8988T (cell line): ENCODE measurements at regions not wholly inside any gene's neighbourhood (a gene's known extent, or its start where the extent isn't known, plus 50 kb on each side); places are given as distances from the start of the nearest gene placed in this dataset.

Experiments
- DNase-seq: peaks from one replicate; pipeline ENCODE4 v3.0.0; 2011

DNA sequence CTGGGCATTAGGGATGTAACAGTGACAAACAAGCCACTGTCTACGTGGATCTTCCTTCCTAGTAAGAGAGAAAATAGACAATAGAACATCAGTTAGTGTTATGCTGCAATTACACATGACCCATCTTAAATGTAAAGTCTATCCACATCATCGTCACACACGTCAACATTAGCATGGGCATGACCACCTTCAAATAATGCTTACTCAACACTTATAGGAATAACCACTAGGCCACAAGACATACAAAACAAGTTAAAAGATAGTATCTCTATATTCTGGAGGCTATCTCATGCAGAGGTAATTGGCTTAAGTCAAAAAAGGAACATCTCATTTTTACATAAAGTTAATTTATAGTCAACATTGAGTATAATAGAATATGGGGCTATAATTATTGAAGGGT lies 156.5 kb downstream of the MOXD1 start:
- no peak for DNase-seq

DNA sequence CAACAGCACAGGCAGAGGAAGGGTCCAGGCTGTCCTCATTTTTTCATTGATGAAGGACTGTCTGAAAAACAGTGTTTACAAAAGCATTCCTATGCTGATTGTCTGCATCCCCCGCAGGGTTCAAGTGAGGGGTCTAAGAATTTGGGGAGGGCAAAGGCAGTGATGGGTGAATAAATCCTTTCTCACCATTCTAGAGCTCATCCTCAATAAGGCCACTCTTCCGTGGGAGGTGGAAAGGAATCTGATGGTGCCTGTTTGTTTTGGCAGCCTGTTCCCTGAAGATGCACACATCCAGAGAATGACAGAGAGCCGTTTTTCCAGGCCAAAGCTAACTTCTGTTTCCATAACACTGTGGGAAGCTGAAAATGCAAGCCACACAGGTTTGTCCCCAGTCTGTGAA lies 164.5 kb downstream of the MOXD1 start:
- DNase-seq, result no peak

DNA sequence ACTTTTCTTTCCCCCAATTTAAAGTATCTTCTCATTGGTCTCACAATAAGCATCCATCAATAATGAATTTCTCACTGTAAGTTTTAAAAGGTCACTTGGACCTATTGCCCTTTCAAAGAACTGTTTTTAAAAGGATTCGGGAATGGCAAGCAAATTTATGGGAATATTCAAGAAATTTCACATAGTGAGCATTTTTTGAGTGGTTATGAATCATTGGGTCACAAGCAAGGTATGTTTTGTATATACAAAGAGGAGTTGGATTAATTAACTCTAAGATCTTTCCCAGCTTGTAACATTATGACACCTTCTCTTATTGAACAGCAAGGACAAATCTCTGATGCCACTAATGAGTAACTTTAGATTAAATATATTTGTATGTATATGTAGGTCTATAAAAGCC lies 165.0 kb downstream of the MOXD1 start:
- DNase-seq, result no peak

DNA sequence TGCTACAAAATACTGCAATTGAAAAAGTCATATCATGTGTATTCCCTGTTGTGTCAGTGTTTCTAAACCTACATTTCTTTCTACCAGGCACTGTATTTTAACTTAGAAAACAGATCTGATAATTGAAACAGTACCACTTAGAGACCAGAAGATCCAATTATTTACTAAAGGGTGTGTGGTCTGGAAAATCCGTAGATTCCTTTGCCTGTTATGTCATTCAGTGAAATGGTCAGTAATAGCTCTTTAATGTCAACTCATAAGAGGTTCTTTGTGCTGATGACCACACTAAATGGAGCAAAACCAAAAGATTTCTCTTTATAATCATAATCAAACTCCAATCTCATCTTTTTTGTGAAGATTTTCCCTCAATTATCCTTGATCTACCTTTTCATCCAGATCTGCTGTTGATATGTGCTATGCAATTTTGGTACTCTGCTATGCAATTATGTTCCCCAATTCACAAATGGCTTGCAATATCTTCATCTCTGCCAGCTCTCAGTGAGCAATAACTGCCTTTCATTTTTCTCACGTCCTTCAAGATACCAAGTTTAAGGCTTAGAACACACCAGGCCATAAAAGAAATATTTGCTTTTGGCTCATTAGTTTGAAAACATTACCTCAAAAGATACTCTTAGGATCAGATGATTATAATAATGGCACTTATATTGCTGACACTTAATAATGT lies 165.5 kb downstream of the MOXD1 start:
- DNase-seq, result no peak

DNA sequence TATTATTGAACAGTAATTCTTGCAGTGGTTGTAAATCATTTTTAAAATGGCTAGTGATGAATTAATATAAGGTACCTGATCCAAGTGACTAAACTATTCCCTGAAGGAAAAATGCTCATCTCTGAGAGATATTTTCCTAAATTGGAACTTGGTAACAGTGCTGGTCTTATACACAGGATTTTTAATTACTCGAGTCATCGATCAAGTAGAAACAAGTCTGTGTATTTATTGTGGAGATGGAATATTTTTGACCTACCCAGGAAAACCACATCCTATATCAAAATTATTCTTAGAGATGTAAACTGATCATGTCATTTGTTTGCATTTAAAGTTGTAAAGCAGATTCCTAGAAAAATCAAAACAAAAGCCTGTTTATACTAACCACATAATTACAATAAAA lies 166.9 kb downstream of the MOXD1 start:
- DNase-seq, result no peak

DNA sequence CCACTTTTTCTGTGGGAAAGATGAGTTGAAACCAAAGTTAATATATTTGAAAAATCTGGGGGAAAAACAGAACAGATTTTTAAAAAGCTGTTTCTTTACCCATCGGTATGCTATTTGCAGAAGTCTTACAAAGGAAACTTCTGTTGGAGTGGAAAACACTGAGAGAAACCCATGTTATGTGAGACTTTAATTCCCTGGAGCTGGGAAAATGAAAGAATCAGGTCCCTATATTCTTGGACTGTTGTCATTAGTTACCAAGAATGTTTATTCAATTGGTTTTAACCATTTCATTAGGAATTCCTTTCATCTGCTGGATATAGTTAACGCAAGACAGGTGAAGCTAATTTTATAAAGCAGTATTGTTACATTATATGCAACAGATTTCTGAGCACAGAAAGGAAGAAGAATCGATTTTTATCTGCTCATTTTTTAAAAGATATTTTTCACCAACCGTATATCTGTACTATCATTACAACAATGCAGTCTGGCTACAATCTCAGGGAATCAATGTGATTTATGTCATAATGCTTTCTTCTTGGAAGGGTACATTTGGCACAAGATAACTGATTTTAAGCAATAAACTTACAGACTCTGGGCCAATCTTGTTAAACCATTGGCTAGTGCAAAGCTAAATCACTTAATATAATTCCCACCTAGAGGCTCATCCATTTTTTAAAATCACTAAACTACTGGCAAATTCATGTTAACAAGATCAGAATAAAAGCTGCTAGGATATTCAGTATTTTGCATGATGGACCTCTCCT lies 170.0 kb downstream of the MOXD1 start:
- no peak for DNase-seq

DNA sequence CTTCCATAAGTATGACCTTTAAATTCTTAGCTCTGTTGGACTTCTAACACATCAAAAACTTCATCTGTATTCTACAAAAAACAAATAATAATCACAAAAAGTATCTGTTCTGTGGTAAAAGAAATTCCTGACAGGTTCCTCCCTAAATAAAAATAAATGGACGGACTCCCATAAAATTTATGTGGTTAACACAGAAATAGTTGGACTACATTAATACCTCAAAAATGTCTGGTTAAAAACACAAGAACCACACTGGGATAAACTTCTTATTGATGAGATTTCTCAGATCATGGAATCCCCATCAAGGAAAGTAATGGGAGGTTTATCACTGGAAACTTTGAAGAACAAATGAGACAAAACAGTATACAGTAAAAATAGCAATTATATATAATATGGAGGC lies 172.4 kb downstream of the MOXD1 start:
- no peak for DNase-seq

DNA sequence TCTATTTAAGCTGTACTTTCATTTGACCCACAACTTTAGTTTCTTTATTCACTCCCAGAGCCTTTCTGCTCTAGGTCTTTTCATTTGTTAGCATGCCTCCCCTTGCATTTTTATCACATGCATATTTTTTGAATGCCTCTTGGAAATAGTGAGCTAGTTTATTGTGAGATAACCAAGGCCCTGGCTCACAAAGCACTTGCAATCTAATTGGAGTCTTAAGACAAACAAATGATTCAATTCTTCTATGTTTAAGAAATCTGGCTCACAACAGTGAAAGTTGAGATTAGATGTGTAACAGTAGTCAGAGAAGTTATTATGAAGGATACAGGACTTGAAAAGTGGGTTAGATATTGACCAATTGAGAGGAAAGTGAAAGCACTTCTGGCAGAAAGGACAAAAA lies 173.4 kb downstream of the MOXD1 start:
- DNase-seq, result no peak

DNA sequence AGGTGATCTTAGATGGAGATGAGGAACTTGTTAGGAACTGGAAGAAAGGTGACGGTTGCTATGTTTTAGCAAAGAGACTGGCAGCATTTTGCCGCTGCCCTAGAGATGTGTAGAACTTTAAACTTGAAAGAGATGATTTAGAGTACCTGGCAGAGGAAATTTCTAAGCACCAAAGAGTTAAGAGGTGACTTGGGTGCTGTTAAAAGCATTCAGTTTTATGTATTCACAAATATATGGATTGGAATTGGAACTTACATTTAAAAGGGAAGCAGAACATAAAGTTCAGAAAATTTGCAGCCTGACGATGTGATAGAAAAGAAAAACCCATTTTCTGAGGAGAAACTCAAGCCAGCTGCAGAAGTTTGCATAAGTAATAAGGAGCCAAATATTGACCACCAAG lies 176.3 kb downstream of the MOXD1 start:
- no peak for DNase-seq

DNA sequence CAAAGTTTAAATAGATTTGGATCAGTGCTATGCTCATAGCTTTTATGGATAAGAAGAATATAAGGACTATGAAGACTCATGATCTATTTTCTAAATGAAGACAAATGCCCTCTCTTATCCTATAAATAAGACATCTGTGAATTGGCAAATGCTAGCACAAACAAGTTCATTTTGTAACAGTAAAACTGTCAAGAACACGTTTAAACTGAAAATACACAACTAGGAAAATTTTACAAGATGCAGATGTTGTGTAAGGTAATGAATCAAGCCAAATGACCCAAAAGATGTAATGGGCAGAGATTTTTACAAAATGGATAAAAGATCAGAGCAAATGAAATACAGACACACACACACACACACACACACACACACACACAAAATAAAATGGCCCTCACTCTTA lies 180.5 kb downstream of the MOXD1 start:
- DNase-seq, result no peak

DNA sequence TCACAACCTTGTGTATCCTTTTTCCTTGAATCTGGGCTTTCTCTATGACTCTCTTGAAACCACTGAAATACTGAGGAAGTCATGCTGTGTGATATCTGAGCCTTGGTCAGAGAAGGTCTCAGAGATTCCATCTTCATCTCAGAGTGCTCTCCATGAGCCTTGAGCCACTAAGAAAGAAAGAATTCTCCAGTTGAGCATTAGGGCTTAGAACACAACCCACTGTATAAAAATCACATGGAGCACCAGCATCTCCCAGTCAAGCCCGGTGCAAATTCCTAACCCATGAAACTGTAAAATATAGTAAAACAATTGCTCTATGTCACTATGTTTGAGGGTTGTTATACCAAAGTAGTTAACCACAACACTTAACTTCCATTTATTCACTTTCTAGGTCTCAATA lies 181.4 kb downstream of the MOXD1 start:
- DNase-seq, result no peak

DNA sequence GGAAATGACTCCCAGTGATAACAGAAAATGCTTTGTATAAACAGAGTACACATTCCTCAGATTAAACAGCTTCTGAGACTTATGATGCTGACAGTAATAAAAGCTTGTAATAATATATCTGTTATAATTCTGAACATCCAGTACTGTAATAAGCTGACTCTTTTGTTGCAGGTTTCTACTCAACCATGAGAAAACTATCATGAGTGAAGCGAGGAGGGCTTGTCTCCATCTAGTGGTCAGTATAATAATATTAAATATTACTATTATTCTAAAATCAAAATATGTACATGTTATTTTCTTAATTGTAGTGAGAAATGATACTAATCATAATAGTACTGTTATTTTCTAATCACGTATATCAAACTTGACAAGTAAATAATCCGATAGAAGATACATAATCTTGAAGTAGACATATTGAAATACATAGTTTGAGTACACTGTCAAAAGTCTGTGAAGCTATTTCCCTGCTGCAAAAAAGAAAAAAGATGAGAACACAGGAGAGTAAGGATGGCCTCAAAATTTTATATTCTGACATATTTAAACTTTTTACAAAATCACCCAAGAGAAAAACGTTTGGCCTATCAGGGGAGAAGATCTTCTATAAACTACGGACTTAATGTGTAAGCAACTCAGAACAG lies 183.1 kb downstream of the MOXD1 start:
- no peak for DNase-seq

DNA sequence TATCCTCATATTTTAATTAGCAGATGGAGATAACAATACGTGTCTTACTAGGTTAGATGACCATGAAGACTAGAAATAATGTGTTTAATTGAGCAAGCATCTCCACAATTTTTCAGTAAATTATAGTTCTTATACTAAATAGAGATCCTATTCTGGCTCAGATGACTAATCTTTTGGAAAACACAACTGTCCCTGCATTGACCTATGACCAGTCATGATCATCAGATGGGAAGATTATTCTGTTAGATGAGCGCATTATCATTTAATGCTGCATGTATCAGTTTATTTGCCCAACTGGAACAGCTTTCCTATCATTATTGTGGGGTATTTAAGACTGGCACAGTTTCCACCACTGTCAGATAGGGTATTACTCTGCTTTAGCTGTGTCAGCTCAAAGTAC lies 185.5 kb downstream of the MOXD1 start:
- DNase-seq, result no peak

DNA sequence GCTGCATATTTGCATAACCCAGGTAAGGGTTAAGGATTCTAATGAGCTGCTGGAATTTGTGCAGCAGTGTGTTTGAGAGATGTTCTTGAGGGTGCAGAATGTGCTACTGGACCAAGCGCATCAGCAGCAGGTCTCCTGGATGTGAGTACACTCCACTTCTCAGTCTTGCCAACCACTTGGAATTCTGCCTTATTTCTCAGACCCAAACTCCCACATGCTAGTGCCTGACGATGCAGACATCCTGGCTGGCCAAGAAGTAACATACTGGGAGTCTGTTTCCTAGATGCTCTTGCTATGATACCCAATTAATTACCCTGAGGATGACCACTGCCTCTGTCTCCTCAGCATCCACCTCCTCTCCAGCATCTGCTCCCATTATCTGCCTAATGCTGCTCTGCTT lies 186.6 kb downstream of the MOXD1 start:
- no peak for DNase-seq

DNA sequence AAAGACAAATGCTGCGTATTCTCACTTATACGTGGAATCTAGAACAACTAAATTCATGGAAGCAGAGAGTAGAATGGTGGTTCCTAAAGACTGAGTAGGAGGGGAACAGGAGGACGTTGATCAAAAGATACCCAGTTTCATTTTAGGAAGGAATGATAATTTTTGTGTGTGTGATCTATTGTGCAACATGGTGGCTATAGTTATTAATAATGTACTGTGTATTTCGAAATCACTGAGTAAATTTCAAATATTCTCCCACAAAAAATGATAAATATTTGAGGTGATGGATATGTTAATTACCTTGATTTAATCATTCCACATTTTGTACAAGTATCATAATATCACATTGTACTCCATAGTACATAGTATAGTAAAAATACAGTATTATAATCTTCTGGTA lies 187.5 kb downstream of the MOXD1 start:
- no peak for DNase-seq

DNA sequence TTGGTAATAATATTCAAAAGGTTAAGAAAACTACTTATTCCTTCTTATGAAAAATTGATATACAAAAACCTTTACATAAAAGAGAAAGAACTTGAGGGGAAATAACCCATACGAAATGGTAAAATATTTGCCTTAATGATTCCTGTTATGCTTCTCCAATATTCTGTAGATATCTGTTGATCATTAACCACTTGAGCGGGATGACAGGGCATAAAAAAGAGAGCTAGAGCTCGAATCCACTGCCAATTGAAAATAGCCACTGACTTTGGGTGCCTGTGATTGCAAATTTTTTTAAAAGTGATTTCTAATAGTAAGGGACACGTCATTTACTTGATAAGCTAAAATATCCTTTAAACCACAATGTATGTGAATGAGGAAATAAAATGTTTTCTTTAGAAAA lies 188.1 kb downstream of the MOXD1 start:
- DNase-seq, result no peak

DNA sequence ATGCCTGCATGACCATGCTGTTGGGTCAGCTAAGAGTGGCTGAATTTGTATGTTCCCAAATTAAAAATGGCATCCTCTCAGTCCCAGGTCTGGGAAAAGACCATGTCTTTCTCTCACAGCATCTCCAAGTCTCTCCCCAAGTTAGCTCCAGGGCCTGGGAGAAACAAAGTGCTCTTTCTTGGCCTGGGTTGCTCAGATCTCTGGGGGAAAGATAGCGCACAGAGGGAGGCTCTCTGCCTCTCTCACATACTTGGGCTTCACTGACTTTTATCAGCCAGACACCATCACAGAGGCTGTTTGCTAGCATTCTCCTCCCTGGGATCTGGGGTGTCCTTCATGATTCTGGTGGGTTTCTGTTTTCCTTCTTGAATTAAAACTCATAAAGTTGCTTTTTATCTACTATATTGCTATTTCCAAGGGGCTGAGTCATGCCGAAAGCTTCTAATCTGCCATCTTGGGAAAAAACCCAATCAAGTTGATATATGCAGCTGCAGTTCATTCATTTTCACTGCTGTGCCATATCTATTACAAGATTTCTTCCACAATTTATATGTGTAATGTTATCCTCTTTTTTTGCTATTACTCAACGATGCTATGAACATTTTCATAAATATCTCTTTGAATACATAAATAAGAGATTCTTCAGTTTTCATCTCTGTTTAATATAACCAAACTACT lies 190.2 kb downstream of the MOXD1 start:
- no peak for DNase-seq

DNA sequence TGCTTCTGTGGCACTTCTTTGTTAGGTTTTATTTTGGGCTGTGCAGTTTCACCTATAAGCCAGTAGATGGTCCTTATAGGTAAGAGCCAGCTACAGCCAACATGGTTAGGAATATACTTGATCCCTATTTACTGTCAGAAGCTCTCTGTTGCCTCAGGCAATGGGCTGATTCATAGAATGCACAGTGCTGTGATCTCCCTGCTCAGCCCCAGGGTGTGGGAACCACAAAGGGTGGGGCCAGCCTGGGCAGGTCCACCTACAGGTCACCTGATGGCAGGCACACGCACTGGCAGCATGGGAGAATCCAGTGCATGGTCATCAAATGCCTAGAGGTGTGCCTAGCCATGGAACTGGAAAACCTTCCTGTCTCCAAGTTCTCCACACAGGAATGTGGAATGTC lies 191.9 kb downstream of the MOXD1 start:
- no peak for DNase-seq

DNA sequence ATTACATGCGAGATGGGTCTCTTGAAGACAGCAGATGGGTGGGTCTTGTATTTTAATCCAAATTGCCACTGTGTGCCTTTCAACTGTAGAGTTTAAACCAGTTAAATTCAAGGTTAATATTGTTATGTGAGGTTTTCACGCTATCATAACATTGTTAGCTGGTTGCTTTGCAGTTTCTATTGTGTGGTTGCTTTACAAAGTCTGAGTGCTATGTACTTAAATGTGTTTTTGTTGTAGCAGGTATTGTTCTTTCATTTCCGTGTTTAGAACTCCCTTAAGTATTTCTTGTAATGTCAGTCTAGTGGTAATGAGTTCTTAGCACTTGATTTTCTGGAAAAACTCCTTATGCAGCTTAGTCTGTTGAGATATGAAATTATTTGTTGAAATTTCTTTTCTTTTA lies 193.3 kb downstream of the MOXD1 start:
- DNase-seq, result no peak

DNA sequence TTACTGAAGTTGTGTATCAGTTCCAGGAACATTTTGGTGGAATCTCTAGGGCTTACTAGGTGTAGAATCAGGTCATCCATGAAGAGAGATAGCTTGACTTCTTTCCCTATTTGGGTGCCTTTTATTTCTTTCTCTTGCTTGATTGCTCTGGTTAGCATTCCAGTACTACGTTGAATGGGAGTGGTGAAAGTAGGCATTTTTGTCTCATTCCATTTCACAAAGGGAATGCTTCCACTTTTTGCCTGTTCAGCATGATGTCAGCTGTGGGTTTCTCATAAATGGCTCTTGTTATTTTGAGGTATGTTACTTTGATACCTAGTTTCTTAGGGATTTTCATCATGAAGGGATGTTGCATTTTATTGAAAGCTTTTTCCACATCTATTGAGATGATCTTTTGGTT lies 195.3 kb downstream of the MOXD1 start:
- no peak for DNase-seq

DNA sequence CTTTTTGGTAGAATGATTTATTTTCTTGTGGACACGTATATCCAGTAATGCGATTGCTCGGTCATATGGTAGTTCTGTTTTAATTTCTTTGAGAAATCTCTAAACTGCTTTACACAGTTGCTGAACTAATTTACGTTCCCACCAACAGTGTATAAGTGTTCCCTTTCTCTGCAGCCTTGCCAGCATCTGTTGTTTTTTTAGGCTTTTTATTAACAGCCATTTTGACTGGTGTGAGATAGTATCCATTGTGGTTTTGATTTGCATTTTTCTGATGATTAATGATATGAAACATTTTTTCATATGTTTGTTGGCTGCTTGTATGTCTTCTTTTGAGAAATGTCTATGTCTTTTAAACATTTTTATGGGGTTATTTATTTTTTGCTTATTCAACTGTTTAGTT lies 196.7 kb downstream of the MOXD1 start:
- no peak for DNase-seq

DNA sequence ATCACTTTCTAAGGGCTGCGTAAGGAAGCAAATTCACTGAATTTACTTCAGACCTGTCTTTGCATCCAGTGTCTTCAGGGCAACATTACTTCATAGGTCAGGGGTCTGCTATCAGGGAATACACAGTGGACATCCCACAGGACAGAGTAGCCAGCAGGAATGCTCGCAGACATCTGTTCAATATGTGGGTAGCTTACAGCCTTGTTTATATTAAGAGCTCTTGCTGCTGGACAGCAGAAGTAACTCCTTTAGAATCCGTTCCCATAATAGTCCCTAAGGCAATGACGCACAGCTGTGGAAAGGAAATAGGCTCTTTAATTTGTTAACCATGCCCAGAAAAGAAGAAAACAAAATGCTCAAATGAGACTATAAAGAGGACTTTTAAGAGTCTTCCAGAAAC lies 198.7 kb downstream of the MOXD1 start:
- DNase-seq, result no peak

DNA sequence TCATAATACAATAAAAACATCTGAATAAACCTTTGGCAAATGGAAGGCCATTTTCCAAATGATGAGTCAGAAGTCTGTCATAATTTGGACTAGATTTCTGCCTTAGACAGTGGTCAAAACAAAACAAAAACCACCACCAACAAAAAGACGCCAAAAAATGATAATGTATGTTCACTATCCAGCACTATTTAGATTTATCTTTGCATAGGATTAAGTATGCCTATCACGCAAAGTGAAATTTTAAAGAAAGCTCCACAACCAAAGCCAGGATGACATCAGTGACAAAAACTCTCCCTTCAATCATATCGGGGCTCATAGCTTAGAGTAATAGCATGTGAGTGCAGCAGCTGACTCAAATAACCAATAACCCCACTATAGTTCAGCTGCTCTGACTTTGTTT lies 201.9 kb downstream of the MOXD1 start:
- DNase-seq, result no peak

DNA sequence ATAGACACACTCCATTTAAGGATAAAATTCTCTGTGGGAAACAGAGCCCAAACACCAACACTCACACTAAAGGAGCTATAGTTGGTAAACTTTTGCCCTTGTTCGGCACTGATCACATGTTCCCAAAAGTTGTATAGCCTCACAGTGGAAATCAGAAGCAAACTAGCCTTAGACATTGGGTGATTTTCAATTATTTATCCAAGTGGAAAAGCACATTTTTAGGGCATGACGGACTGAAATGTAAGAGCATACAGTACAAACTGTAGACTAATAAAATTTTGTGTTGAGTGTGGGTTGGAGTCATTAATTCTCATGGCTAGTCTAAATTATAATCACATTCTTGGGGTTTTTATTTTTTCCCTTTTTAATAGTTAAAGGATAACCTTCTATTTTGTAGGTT lies 202.4 kb downstream of the MOXD1 start:
- no peak for DNase-seq
